Endodermal cell (in vitro differentiated cells): ENCODE measurements at regions not wholly inside any gene's neighbourhood (a gene's known extent, or its start where the extent isn't known, plus 50 kb on each side); places are given as distances from the start of the nearest gene placed in this dataset.
"Not testable (repeated sequence)": the region's sequence is repeated elsewhere in the genome, so short reads cannot be mapped to it uniquely, and the experiment has no call there.

ENCODE experiments used
- DNase-seq: peaks from one replicate; pipeline ENCODE4 v3.0.0-alpha.2; 2017
- H3K27ac ChIP-seq: 2 replicates; pipeline ENCODE4 v1.5.1; 2013; ENCODE audit warnings: mild to moderate bottlenecking, low read depth, low read length, moderate library complexity
- H3K27me3 ChIP-seq: 2 replicates; pipeline ENCODE4 v1.6.1; 2013; ENCODE audit warnings: mild to moderate bottlenecking, low read length, moderate library complexity; ENCODE audit not compliant: insufficient read depth, control insufficient read depth, poor library complexity, severe bottlenecking
- H3K36me3 ChIP-seq: 2 replicates; pipeline ENCODE4 v1.7.0; 2013; ENCODE audit warnings: mild to moderate bottlenecking, low read length, moderate library complexity; ENCODE audit not compliant: control insufficient read depth, insufficient read depth
- H3K4me1 ChIP-seq: one replicate; pipeline ENCODE4 v1.7.0; 2013; ENCODE audit warnings: low read length; ENCODE audit not compliant: control insufficient read depth, insufficient read depth
- H3K4me3 ChIP-seq: 2 replicates; pipeline ENCODE4 v1.5.1; 2013; ENCODE audit warnings: mild to moderate bottlenecking, low read length, moderate library complexity
- H3K9ac ChIP-seq: 2 replicates; pipeline ENCODE4 v1.6.1; 2013; ENCODE audit warnings: mild to moderate bottlenecking, low read length, moderate library complexity; ENCODE audit not compliant: poor library complexity, severe bottlenecking; ENCODE audit errors: extremely low read depth
- H3K9me3 ChIP-seq: 2 replicates; pipeline ENCODE4 v1.6.1; 2013; ENCODE audit warnings: mild to moderate bottlenecking, low read length, moderate library complexity; ENCODE audit not compliant: control insufficient read depth
- H3K27ac Mint-ChIP-seq: 2 replicates; pipeline ENCODE4 v1.8.0; 2020; ENCODE audit warnings: mixed read lengths
- H3K27me3 Mint-ChIP-seq: 2 replicates; pipeline ENCODE4 v1.8.0; 2021; ENCODE audit warnings: mild to moderate bottlenecking, mixed read lengths; ENCODE audit not compliant: insufficient read depth
- H3K36me3 Mint-ChIP-seq: 2 replicates; pipeline ENCODE4 v1.8.0; 2020; ENCODE audit warnings: low read depth, mixed read lengths
- H3K4me1 Mint-ChIP-seq: 2 replicates; pipeline ENCODE4 v1.8.0; 2020; ENCODE audit warnings: mixed read lengths
- H3K4me3 Mint-ChIP-seq: 2 replicates; pipeline ENCODE4 v1.8.0; 2020; ENCODE audit warnings: mild to moderate bottlenecking, moderate library complexity, mixed read lengths
- H3K9me3 Mint-ChIP-seq: 2 replicates; pipeline ENCODE4 v1.8.0; 2020; ENCODE audit warnings: mild to moderate bottlenecking, mixed read lengths
- WGBS, 2 experiments: methylation state at CpG; one replicate each; pipeline versions ENCODE4 v1.1.5 to v1.1.7; 2013; ENCODE audit warnings: missing lambda C conversion rate in 2 of 2, mixed read lengths in 1 of 2; ENCODE audit not compliant: insufficient coverage in 1 of 2, insufficient read length in 1 of 2; 5-methylcytosine and 5-hydroxymethylcytosine counted together
- TF ChIP-seq, protein P1 (sequence below): fragments of 200-600 bp; sonication (generic); conservative IDR thresholded peaks from 2 replicates; pipeline ENCODE4 v1.5.0; 2021; ENCODE audit warnings: antibody characterized with exemption, mild to moderate bottlenecking

DNA sequence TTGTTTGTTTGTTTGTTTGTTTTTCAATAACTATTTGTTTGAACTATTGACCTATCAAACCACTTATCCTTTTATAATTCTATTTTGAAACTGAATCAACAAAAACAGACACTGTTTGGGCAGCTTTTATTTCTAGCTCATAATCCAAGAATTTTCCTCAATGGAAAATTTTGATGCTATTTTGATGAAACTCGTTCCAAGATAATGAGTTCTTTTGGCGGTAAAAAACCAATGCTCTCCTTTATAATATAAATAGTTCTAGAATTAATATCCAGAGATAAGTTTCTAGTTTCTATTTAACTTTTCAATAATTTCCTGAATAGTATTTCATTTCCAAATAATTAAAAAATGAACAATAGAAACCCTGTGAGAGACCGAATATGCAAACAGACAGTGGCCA is 146.5 kb upstream of the EDNRB start:
- TF ChIP-seq, protein P1, sequence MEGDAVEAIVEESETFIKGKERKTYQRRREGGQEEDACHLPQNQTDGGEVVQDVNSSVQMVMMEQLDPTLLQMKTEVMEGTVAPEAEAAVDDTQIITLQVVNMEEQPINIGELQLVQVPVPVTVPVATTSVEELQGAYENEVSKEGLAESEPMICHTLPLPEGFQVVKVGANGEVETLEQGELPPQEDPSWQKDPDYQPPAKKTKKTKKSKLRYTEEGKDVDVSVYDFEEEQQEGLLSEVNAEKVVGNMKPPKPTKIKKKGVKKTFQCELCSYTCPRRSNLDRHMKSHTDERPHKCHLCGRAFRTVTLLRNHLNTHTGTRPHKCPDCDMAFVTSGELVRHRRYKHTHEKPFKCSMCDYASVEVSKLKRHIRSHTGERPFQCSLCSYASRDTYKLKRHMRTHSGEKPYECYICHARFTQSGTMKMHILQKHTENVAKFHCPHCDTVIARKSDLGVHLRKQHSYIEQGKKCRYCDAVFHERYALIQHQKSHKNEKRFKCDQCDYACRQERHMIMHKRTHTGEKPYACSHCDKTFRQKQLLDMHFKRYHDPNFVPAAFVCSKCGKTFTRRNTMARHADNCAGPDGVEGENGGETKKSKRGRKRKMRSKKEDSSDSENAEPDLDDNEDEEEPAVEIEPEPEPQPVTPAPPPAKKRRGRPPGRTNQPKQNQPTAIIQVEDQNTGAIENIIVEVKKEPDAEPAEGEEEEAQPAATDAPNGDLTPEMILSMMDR = no peak
- WGBS, 2 experiments = 96% methylated on average over 1 of the region's 3 CpGs; no CpG with 5 or more reads in 1 of the 2 experiments
- Histone ChIP-seq H3K9ac (no peak overlapping the region), H3K9me3 (no peaks in the 10 kb centered on the region), H3K27ac (no peak overlapping the region), H3K27me3 (peaks cover 44% of the 10 kb centered on the region), H3K4me3 (no peak overlapping the region), H3K4me1 (no peaks in the 10 kb centered on the region), H3K36me3 (no peaks in the 10 kb centered on the region)
- H3K36me3 Mint-ChIP-seq = no peaks in the 10 kb centered on the region
- H3K27me3 Mint-ChIP-seq = peaks cover 5% of the 10 kb centered on the region
- no peak overlapping the region for H3K4me3 Mint-ChIP-seq
- peaks cover 16% of the 10 kb centered on the region for H3K4me1 Mint-ChIP-seq
- H3K9me3 Mint-ChIP-seq = peaks cover 3% of the 10 kb centered on the region
- DNase-seq = no peak
- no peak overlapping the region for H3K27ac Mint-ChIP-seq

DNA sequence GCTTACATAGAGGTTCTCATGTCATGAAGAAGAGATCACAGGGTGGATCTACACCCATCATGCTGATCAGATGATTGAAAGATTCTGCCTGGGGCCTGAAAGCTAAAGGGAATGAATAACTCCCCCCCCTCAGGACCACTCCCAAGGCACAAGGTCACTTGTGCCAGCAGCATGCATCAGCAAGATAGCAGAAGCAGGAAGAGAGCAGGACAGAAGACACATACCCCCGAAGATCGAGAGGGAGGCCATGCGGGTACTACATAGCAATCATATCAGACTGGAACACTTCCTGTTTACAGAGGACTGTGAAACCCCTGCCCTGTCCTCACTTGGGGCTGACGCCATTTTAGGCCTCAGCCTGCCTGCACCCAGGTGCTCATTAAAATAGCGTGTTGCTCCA is 143.2 kb upstream of the EDNRB start:
- Mint-ChIP-seq H3K27me3 (peaks cover 9% of the 10 kb centered on the region), H3K36me3 (peaks cover 7% of the 10 kb centered on the region), H3K4me3 (no peak overlapping the region), H3K27ac (no peak overlapping the region), H3K9me3 (peaks cover 30% of the 10 kb centered on the region), H3K4me1 (peaks cover 6% of the 10 kb centered on the region)
- Histone ChIP-seq H3K4me1 (no peaks in the 10 kb centered on the region), H3K27me3 (peaks cover 19% of the 10 kb centered on the region), H3K27ac (no peak overlapping the region), H3K9me3 (peaks cover 16% of the 10 kb centered on the region), H3K9ac (no peak overlapping the region), H3K36me3 (no peaks in the 10 kb centered on the region), H3K4me3 (no peak overlapping the region)
- TF ChIP-seq, protein P1 = no peak
- DNase-seq = no peak
- WGBS, 2 experiments = 94 to 96% methylated on average over 5 of the region's 5 CpGs

DNA sequence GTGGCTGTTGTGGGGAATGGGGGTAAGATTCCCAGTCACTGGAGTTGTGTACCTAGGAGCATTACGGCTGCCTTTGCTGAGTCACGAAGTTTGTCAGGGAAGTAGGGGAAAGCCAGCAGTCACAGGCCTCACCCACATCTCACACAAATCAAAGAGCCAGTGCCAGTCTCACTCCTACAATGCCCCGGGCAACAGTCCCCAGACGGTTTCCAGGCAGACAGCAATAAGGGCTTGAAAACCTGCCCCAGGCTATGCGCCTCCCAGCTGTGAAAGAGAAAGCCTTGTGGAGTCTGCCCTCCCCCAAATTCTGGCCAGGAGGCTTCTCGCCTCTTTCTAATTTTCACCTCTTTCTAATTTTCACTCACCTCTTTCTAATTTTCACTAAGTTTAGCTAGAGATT is 142.3 kb upstream of the EDNRB start:
- H3K36me3 Mint-ChIP-seq = peaks cover 13% of the 10 kb centered on the region
- H3K4me1 Mint-ChIP-seq = peaks cover 5% of the 10 kb centered on the region
- H3K27ac ChIP-seq = no peak overlapping the region
- no peak for DNase-seq
- H3K27me3 ChIP-seq = peaks cover 15% of the 10 kb centered on the region
- no peak overlapping the region for H3K4me3 Mint-ChIP-seq
- H3K9me3 Mint-ChIP-seq = peaks cover 38% of the 10 kb centered on the region
- no peak overlapping the region for H3K27ac Mint-ChIP-seq
- H3K4me3 ChIP-seq = no peak overlapping the region
- no peak overlapping the region for H3K9ac ChIP-seq
- 87 to 100% methylated on average over 3 to 6 of the region's 6 CpGs for WGBS, 2 experiments
- no peaks in the 10 kb centered on the region for H3K4me1 ChIP-seq
- H3K36me3 ChIP-seq = no peaks in the 10 kb centered on the region
- peaks cover 24% of the 10 kb centered on the region for H3K9me3 ChIP-seq
- TF ChIP-seq, protein P1 = no peak
- peaks cover 9% of the 10 kb centered on the region for H3K27me3 Mint-ChIP-seq

DNA sequence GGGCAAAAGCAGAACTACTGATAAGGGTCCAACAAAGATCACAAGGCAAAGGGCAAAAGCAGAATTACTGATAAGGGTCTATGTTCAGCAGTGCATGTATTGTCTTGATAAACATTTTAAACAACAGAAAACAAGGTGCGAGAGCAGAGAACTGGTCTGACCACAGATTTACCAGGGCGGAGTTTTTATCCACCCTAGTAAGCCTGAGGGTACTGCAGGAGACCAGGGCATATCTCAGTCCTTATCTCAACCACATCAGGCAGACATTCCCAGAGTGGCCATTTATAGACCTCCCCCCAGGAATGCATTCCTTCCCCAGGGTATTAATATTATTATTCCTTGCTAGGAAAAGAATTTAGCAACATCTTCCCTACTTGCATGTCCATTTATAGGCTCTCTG is 138.2 kb upstream of the EDNRB start:
- not testable (repeated sequence) for H3K27me3 Mint-ChIP-seq, H3K4me1 Mint-ChIP-seq, H3K4me3 Mint-ChIP-seq, H3K27ac Mint-ChIP-seq, H3K27ac ChIP-seq, H3K4me1 ChIP-seq, H3K9ac ChIP-seq, H3K4me3 ChIP-seq, DNase-seq, H3K27me3 ChIP-seq, H3K36me3 ChIP-seq
- peaks cover 29% of the 10 kb centered on the region for H3K9me3 ChIP-seq
- WGBS, 2 experiments = 87 to 94% methylated on average over 2 of the region's 2 CpGs
- H3K9me3 Mint-ChIP-seq = peaks cover 40% of the 10 kb centered on the region
- H3K36me3 Mint-ChIP-seq = peaks cover 13% of the 10 kb centered on the region
